ENCODE measurements at regions not wholly inside any gene's neighbourhood (a gene's known extent, or its start where the extent isn't known, plus 50 kb on each side); places are given as distances from the start of the nearest gene placed in this dataset.

- H3K27me3 ChIP-seq, result no peaks in the 10 kb centered on the region
- 25 to 43% methylated on average over 1 of the region's 1 CpG for WGBS, 2 donors
- H3K4me3 ChIP-seq, result no peak overlapping the region
- no peaks in the 10 kb centered on the region for H3K9me3 ChIP-seq
- no peak for DNase-seq
- FAIRE-seq, result no peak
- ATAC-seq, result no peak
- no peak overlapping the region for H3K27ac ChIP-seq
- no peak for TF ChIP-seq CTCF (IDR thresholded peaks at IDR 0.05)
- no peaks in the 10 kb centered on the region for H3K4me1 ChIP-seq
- intact Hi-C loops (cut with DNase I), result no loop called here
- H3K36me3 ChIP-seq, result no peaks in the 10 kb centered on the region
Observed at GRCh38 chr2:139078376-139078775, 298.2 kb upstream of the NXPH2 start.

- no peak overlapping the region for H3K27ac ChIP-seq
- no peak for TF ChIP-seq CTCF (IDR thresholded peaks at IDR 0.05)
- H3K27me3 ChIP-seq, result no peaks in the 10 kb centered on the region
- ATAC-seq (no peak), DNase-seq (no peak), FAIRE-seq (no peak)
- intact Hi-C loops (cut with DNase I), result no loop called here
- H3K9me3 ChIP-seq, result no peaks in the 10 kb centered on the region
- H3K4me1 ChIP-seq, result no peaks in the 10 kb centered on the region
- no peak overlapping the region for H3K4me3 ChIP-seq
- no peaks in the 10 kb centered on the region for H3K36me3 ChIP-seq
Observed at GRCh38 chr2:139077099-139077737, 297.0 kb upstream of the NXPH2 start.

GRCh38 chr2:139067874-139068273 lies 287.7 kb upstream of the NXPH2 start:
- no peak overlapping the region for H3K27ac ChIP-seq
- no peak overlapping the region for H3K4me3 ChIP-seq
- no peaks in the 10 kb centered on the region for H3K9me3 ChIP-seq
- no peak for FAIRE-seq
- no peaks in the 10 kb centered on the region for H3K4me1 ChIP-seq
- no peaks in the 10 kb centered on the region for H3K36me3 ChIP-seq
- intact Hi-C loops (cut with DNase I), result no loop called here
- DNase-seq, result no peak
- no peaks in the 10 kb centered on the region for H3K27me3 ChIP-seq
- TF ChIP-seq CTCF (IDR thresholded peaks at IDR 0.05), result no peak
- 73 to 94% methylated on average over 1 of the region's 1 CpG for WGBS, 2 donors
- no peak for ATAC-seq

GRCh38 chr2:139067072-139067471 lies 286.9 kb upstream of the NXPH2 start:
- Histone ChIP-seq H3K36me3 (no peaks in the 10 kb centered on the region), H3K27ac (no peak overlapping the region), H3K4me3 (no peak overlapping the region), H3K4me1 (no peaks in the 10 kb centered on the region), H3K27me3 (no peaks in the 10 kb centered on the region), H3K9me3 (no peaks in the 10 kb centered on the region)
- TF ChIP-seq CTCF (IDR thresholded peaks at IDR 0.05), result no peak
- 45 to 57% methylated on average over 3 of the region's 3 CpGs for WGBS, 2 donors
- DNase-seq (no peak), FAIRE-seq (no peak), ATAC-seq (no peak)
- intact Hi-C loops (cut with DNase I), result no loop called here

- TF ChIP-seq CTCF (IDR thresholded peaks at IDR 0.05), result no peak
- H3K36me3 ChIP-seq, result no peaks in the 10 kb centered on the region
- no peaks in the 10 kb centered on the region for H3K4me1 ChIP-seq
- DNase-seq (no peak), ATAC-seq (no peak), FAIRE-seq (no peak)
- no peaks in the 10 kb centered on the region for H3K9me3 ChIP-seq
- intact Hi-C loops (cut with DNase I), result no loop called here
- H3K4me3 ChIP-seq, result no peak overlapping the region
- H3K27ac ChIP-seq, result no peak overlapping the region
- H3K27me3 ChIP-seq, result no peaks in the 10 kb centered on the region
Observed at GRCh38 chr2:139064159-139064558, 284.0 kb upstream of the NXPH2 start.

All from pancreas (tissue), 10 donors.